ENCODE measurements at regions not wholly inside any gene's neighbourhood (a gene's known extent, or its start where the extent isn't known, plus 50 kb on each side); places are given as distances from the start of the nearest gene placed in this dataset.

- WGBS, 2 donors = 64 to 65% methylated on average over 2 of the region's 2 CpGs
- no peak for TF ChIP-seq POLR2A (IDR thresholded peaks at IDR 0.05)
- TF ChIP-seq, protein P1, sequence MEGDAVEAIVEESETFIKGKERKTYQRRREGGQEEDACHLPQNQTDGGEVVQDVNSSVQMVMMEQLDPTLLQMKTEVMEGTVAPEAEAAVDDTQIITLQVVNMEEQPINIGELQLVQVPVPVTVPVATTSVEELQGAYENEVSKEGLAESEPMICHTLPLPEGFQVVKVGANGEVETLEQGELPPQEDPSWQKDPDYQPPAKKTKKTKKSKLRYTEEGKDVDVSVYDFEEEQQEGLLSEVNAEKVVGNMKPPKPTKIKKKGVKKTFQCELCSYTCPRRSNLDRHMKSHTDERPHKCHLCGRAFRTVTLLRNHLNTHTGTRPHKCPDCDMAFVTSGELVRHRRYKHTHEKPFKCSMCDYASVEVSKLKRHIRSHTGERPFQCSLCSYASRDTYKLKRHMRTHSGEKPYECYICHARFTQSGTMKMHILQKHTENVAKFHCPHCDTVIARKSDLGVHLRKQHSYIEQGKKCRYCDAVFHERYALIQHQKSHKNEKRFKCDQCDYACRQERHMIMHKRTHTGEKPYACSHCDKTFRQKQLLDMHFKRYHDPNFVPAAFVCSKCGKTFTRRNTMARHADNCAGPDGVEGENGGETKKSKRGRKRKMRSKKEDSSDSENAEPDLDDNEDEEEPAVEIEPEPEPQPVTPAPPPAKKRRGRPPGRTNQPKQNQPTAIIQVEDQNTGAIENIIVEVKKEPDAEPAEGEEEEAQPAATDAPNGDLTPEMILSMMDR (IDR thresholded peaks at IDR 0.05) = no peak
- H3K4me3 ChIP-seq (ENCODE audit: low read depth, poor library complexity, severe bottlenecking) = no peak overlapping the region
- intact Hi-C loops (cut with DNase I; ENCODE audit: low total_unique reads) = no loop called here
- DNase-seq (ENCODE audit: low spot score in 2 of 2) = no peak
Observed at GRCh38 chr2:4486971-4487370, 783.6 kb downstream of the DCDC2C start.

- H3K4me3 ChIP-seq (ENCODE audit: low read depth, poor library complexity, severe bottlenecking) = no peak overlapping the region
- intact Hi-C loops (cut with DNase I; ENCODE audit: low total_unique reads) = no loop called here
- WGBS, 2 donors = 78 to 84% methylated on average over 5 of the region's 5 CpGs
- TF ChIP-seq POLR2A (IDR thresholded peaks at IDR 0.05) = no peak
- TF ChIP-seq, protein P1 (IDR thresholded peaks at IDR 0.05) = no peak
- no peak for DNase-seq (ENCODE audit: low spot score in 2 of 2)
Observed at GRCh38 chr2:4499316-4500030, 796.1 kb downstream of the DCDC2C start.

- H3K4me3 ChIP-seq (ENCODE audit: low read depth, poor library complexity, severe bottlenecking) = no peak overlapping the region
- WGBS, 2 donors = 88% methylated on average over 4 of the region's 4 CpGs
- DNase-seq (ENCODE audit: low spot score in 2 of 2) = no peak
- intact Hi-C loops (cut with DNase I; ENCODE audit: low total_unique reads) = no loop called here
- TF ChIP-seq, protein P1 (IDR thresholded peaks at IDR 0.05) = no peak
- no peak for TF ChIP-seq POLR2A (IDR thresholded peaks at IDR 0.05)
Observed at GRCh38 chr2:4501525-4501924, 798.1 kb downstream of the DCDC2C start.

GRCh38 chr2:4502230-4502843, 799.0 kb downstream of the DCDC2C start:
- DNase-seq (ENCODE audit: low spot score in 2 of 2) = no peak
- no peak overlapping the region for H3K4me3 ChIP-seq (ENCODE audit: low read depth, poor library complexity, severe bottlenecking)
- WGBS, 2 donors = 93 to 97% methylated on average over 3 of the region's 3 CpGs
- TF ChIP-seq POLR2A (IDR thresholded peaks at IDR 0.05) = no peak
- TF ChIP-seq, protein P1 (IDR thresholded peaks at IDR 0.05) = no peak
- intact Hi-C loops (cut with DNase I; ENCODE audit: low total_unique reads) = no loop called here

DNA sequence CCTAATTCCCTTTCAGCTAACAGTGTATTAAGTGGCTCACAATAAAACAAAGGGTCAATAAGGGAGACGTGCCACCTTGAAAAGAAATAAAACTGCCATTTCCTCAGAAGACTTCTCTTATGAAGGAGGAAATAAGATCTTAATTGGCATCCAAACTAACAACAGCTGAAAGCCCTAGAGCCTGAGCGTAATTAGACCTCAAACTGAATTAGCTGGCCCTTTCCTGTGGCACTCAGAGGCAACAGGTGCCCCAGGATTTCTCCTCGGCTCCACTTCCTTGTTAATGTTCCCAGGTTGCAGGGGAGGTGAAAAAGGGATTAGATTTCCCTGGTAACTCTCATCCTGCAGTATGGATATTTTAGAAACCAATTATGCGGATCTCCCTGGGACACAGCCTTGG, 804.3 kb downstream of the DCDC2C start:
- no peak overlapping the region for H3K4me3 ChIP-seq (ENCODE audit: low read depth, poor library complexity, severe bottlenecking)
- DNase-seq (ENCODE audit: low spot score in 2 of 2) = no peak
- no peak for TF ChIP-seq POLR2A (IDR thresholded peaks at IDR 0.05)
- TF ChIP-seq, protein P1 (IDR thresholded peaks at IDR 0.05) = no peak
- intact Hi-C loops (cut with DNase I; ENCODE audit: low total_unique reads) = no loop called here
- 59 to 61% methylated on average over 4 of the region's 4 CpGs for WGBS, 2 donors

Measured in lower leg skin (tissue), 4 donors.